ENCODE measurements at regions not wholly inside any gene's neighbourhood (a gene's known extent, or its start where the extent isn't known, plus 50 kb on each side); places are given as distances from the start of the nearest gene placed in this dataset.

DNA sequence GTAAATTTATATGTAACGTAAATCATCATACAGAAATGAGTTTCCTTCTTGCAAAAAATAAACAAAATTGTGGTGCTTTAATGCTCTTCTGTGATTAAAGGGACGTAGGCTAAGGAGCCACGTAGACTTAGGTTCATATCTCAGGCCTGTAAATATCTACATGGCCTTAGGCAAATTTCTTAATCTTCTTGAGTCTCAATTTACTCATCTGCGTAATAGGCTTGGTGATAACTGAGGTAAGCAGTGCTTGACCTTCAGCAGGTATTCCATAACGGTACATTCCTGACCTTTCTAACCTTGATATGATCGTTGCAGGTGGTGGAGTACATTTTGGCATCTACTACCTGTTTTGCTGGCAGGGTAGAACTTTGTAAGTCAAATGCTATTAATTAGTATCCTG is 65.2 kb upstream of the TLR3 start:
- BruUV-seq (replicated peaks), result no TSS peak
- Histone ChIP-seq H3K4me1 (ENCODE audit: insufficient read depth, low read length) (no peaks in the 10 kb centered on the region), H3K79me2 (ENCODE audit: low read length) (no peaks in the 10 kb centered on the region), H3K27ac (ENCODE audit: low read length) (no peak overlapping the region), H3K4me2 (ENCODE audit: low read length) (no peak overlapping the region), H3K4me3 (ENCODE audit: low read length) (no peak overlapping the region), H4K20me1 (ENCODE audit: low read length) (no peaks in the 10 kb centered on the region), H3K36me3 (ENCODE audit: low read depth, low read length) (no peaks in the 10 kb centered on the region), H3K9me3 (ENCODE audit: low read length) (no peaks in the 10 kb centered on the region), H3K27me3 (ENCODE audit: low read length) (no peaks in the 10 kb centered on the region), H2AFZ (ENCODE audit: low read length) (no peak overlapping the region), H3K9me2 (replicated peaks; ENCODE audit: low read length) (no peaks in the 10 kb centered on the region), H3F3A (ENCODE audit: low read length, unreplicated experiment) (no peaks in the 10 kb centered on the region), H3K9ac (ENCODE audit: low read length) (no peak overlapping the region)
- intact Hi-C loops (cut with micrococcal nuclease), result no loop called here
- no peak for DNase-seq
- ATAC-seq, result no peak
- ChIA-PET POLR2A (ENCODE audit: unreplicated experiment) (no interaction called here), CTCF (no interaction called here)
- TF ChIP-seq, protein P1, sequence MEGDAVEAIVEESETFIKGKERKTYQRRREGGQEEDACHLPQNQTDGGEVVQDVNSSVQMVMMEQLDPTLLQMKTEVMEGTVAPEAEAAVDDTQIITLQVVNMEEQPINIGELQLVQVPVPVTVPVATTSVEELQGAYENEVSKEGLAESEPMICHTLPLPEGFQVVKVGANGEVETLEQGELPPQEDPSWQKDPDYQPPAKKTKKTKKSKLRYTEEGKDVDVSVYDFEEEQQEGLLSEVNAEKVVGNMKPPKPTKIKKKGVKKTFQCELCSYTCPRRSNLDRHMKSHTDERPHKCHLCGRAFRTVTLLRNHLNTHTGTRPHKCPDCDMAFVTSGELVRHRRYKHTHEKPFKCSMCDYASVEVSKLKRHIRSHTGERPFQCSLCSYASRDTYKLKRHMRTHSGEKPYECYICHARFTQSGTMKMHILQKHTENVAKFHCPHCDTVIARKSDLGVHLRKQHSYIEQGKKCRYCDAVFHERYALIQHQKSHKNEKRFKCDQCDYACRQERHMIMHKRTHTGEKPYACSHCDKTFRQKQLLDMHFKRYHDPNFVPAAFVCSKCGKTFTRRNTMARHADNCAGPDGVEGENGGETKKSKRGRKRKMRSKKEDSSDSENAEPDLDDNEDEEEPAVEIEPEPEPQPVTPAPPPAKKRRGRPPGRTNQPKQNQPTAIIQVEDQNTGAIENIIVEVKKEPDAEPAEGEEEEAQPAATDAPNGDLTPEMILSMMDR (conservative IDR thresholded peaks at IDR 0.05; ENCODE audit: low read depth, low read length), result no peak
- no peak for TF ChIP-seq EZH2 (IDR thresholded peaks at IDR 0.05; ENCODE audit: low read length, unreplicated experiment)
- no peak for TF ChIP-seq EZH2phosphoT487 (IDR thresholded peaks at IDR 0.05; ENCODE audit: borderline replicate concordance, low read length)

DNA sequence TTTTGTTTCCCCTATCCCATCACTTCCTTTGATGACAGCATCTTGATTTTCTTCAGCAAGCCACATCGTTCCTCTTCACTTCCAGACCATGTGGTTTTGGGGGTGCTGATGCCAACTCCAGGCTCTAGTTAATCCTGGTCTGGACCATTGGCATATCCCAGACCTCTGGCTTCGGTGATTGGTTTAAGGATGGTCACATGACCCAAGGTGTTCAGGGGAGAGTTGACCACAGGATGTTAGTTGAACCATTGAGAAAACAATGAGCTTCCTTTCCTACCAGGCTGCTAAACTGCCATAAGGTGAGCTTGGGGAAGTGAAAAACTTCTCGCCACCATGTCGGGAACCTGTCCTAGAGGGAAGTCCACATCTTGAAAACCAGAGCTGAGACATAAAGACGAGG is 60.9 kb upstream of the TLR3 start:
- DNase-seq, result no peak
- no TSS peak for BruUV-seq (replicated peaks)

DNA sequence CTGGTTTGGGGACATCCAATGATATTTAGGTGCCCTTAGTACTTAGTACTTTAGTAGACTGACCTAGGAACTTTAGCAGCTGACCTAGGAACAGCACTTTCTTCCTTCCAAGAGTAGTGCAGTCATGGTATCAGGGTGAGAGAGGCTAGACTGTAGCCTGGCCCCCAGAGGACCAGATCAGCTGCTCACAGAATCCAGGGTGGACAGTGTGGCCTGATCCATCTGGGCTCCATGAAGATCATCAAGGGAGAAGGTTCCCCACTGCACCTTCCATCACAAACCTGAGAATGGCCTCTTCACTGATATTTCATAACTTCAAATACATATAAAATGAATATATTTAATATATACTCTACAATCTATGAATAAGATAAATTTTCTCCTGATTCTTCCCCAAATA is 59.0 kb upstream of the TLR3 start:
- intact Hi-C loops (cut with micrococcal nuclease), result no loop called here
- ChIA-PET CTCF (no interaction called here), POLR2A (ENCODE audit: unreplicated experiment) (no interaction called here)
- no peak overlapping the region for H2AFZ ChIP-seq (ENCODE audit: low read length)
- no peaks in the 10 kb centered on the region for H3K79me2 ChIP-seq (ENCODE audit: low read length)
- no peaks in the 10 kb centered on the region for H3K4me1 ChIP-seq (ENCODE audit: insufficient read depth, low read length)
- no peaks in the 10 kb centered on the region for H3K9me3 ChIP-seq (ENCODE audit: low read length)
- BruUV-seq (replicated peaks), result no TSS peak
- no peaks in the 10 kb centered on the region for H3K36me3 ChIP-seq (ENCODE audit: low read depth, low read length)
- H4K20me1 ChIP-seq (ENCODE audit: low read length), result no peaks in the 10 kb centered on the region
- no peak overlapping the region for H3K9ac ChIP-seq (ENCODE audit: low read length)
- no peaks in the 10 kb centered on the region for H3K27me3 ChIP-seq (ENCODE audit: low read length)
- ATAC-seq (no peak), DNase-seq (no peak)
- no peak overlapping the region for H3K27ac ChIP-seq (ENCODE audit: low read length)
- no peak overlapping the region for H3K4me2 ChIP-seq (ENCODE audit: low read length)
- TF ChIP-seq EZH2phosphoT487 (IDR thresholded peaks at IDR 0.05; ENCODE audit: borderline replicate concordance, low read length) (no peak), EZH2 (IDR thresholded peaks at IDR 0.05; ENCODE audit: low read length, unreplicated experiment) (no peak)
- TF ChIP-seq, protein P1 (conservative IDR thresholded peaks at IDR 0.05; ENCODE audit: low read depth, low read length), result no peak
- no peak overlapping the region for H3K4me3 ChIP-seq (ENCODE audit: low read length)
- H3F3A ChIP-seq (ENCODE audit: low read length, unreplicated experiment), result no peaks in the 10 kb centered on the region
- H3K9me2 ChIP-seq (replicated peaks; ENCODE audit: low read length), result no peaks in the 10 kb centered on the region

More for the DNA sequence above, 60.9 kb upstream of the TLR3 start:
- Histone ChIP-seq H3K4me2 (ENCODE audit: low read length) (no peak overlapping the region), H3K4me1 (ENCODE audit: insufficient read depth, low read length) (no peaks in the 10 kb centered on the region), H3K27ac (ENCODE audit: low read length) (no peak overlapping the region), H4K20me1 (ENCODE audit: low read length) (no peaks in the 10 kb centered on the region), H3K27me3 (ENCODE audit: low read length) (no peaks in the 10 kb centered on the region), H3K36me3 (ENCODE audit: low read depth, low read length) (no peaks in the 10 kb centered on the region), H3F3A (ENCODE audit: low read length, unreplicated experiment) (no peaks in the 10 kb centered on the region), H3K9me2 (replicated peaks; ENCODE audit: low read length) (no peaks in the 10 kb centered on the region), H3K9ac (ENCODE audit: low read length) (no peak overlapping the region), H3K9me3 (ENCODE audit: low read length) (no peaks in the 10 kb centered on the region), H3K79me2 (ENCODE audit: low read length) (no peaks in the 10 kb centered on the region), H2AFZ (ENCODE audit: low read length) (no peak overlapping the region), H3K4me3 (ENCODE audit: low read length) (no peak overlapping the region)
- TF ChIP-seq, protein P1 (conservative IDR thresholded peaks at IDR 0.05; ENCODE audit: low read depth, low read length), result no peak
- ATAC-seq, result no peak
- ChIA-PET CTCF (no interaction called here), POLR2A (ENCODE audit: unreplicated experiment) (no interaction called here)
- intact Hi-C loops (cut with micrococcal nuclease), result no loop called here

All from PC-3 (cell line).